Kidney epithelial cell (primary cell): ENCODE measurements at regions not wholly inside any gene's neighbourhood (a gene's known extent, or its start where the extent isn't known, plus 50 kb on each side); places are given as distances from the start of the nearest gene placed in this dataset.

Experiments
- DNase-seq: peaks from one replicate; pipeline ENCODE4 v3.0.0-alpha.2; 2010; ENCODE audit warnings: low read depth
- H3K27me3 ChIP-seq: 2 replicates; pipeline ENCODE4 v1.6.0; 2011; ENCODE audit warnings: low read length; ENCODE audit not compliant: control insufficient read depth, insufficient read depth
- H3K36me3 ChIP-seq: 2 replicates; pipeline ENCODE4 v1.5.1; 2011; ENCODE audit warnings: low read length; ENCODE audit not compliant: control insufficient read depth, insufficient read depth
- H3K4me3 ChIP-seq: 2 replicates; pipeline ENCODE4 v1.5.1; 2011; ENCODE audit warnings: low read depth, mild to moderate bottlenecking, control low read depth, low read length
- TF ChIP-seq, protein P1 (sequence below): IDR thresholded peaks from 2 replicates; pipeline ENCODE4 v1.5.1; 2011; ENCODE audit warnings: mild to moderate bottlenecking, moderate library complexity, low read length, control low read depth, inconsistent platforms; ENCODE audit not compliant: insufficient read depth, poor library complexity, severe bottlenecking

DNA sequence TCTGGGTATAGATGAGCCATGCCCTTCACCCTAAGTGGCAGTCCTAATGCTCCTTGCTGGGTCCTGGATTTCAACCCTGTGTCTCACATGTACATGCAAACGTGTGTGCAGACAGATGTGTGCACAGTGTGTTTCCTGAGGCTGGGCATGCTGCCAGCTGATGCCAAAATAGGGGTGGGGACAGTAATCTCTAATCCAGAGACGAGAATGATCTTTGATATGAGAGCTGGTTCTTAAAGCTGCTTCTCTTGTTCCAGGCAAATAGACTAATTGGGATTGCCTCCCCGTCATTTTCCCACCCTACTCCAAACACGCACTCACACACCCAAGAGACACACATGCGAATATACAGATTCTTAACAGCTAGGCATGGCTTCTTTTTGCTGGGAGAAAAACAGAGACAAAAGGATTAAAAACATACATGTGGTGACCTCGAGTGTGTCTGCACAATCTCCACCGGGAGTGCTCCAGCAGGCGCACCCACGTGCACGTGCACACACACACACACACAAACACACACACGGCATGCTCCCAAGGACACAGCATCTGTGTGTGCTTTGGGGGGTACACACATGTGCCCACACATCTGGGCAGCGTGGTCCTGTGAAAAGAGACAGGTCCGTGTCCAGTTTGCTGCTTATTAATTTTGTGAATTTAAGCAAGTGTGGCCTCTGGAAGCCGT, 102.1 kb upstream of the ZBTB40 start:
- TF ChIP-seq, protein P1, sequence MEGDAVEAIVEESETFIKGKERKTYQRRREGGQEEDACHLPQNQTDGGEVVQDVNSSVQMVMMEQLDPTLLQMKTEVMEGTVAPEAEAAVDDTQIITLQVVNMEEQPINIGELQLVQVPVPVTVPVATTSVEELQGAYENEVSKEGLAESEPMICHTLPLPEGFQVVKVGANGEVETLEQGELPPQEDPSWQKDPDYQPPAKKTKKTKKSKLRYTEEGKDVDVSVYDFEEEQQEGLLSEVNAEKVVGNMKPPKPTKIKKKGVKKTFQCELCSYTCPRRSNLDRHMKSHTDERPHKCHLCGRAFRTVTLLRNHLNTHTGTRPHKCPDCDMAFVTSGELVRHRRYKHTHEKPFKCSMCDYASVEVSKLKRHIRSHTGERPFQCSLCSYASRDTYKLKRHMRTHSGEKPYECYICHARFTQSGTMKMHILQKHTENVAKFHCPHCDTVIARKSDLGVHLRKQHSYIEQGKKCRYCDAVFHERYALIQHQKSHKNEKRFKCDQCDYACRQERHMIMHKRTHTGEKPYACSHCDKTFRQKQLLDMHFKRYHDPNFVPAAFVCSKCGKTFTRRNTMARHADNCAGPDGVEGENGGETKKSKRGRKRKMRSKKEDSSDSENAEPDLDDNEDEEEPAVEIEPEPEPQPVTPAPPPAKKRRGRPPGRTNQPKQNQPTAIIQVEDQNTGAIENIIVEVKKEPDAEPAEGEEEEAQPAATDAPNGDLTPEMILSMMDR = no peak
- DNase-seq = no peak
- Histone ChIP-seq H3K36me3 (no peaks in the 10 kb centered on the region), H3K4me3 (no peak overlapping the region), H3K27me3 (peaks cover 43% of the 10 kb centered on the region)

DNA sequence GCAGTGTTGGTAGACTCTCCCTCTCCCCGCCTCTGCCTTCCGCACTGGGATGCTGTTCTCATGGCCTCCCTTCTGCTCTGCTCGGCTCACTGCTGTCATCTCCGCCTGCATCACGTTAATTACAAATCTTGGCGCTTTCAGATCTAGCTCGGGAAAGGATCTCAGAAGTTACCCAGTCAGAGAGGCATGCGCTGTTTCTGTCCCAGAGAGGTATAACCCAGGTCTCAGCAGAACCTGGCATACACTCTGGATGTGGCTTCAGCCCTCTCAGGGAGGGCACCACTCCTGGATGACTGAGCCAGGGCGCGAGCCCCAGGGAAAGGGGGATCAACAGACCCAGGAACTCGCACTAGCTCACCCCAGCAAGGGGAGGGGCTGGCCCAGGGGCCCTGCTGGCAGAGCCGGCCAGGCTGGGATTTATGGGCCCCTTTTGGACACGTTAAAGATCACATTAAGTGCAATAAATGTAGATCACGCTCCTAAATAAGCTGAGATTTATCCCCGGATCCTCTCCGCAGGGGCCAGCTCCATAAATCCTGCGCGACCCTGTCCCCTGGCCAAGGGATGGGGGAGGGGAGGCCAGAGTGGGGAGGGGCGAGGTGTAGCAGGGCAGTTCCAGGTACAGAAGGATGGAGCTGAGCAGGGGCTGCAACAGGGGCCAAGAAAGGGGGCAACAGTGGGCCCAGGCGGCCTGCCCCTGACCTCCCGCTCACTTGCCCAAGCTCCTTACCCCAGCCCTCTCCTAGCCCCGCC, 101.3 kb upstream of the ZBTB40 start:
- DNase-seq = no peak
- TF ChIP-seq, protein P1 = no peak
- Histone ChIP-seq H3K4me3 (no peak overlapping the region), H3K36me3 (no peaks in the 10 kb centered on the region), H3K27me3 (peaks cover 38% of the 10 kb centered on the region)

DNA sequence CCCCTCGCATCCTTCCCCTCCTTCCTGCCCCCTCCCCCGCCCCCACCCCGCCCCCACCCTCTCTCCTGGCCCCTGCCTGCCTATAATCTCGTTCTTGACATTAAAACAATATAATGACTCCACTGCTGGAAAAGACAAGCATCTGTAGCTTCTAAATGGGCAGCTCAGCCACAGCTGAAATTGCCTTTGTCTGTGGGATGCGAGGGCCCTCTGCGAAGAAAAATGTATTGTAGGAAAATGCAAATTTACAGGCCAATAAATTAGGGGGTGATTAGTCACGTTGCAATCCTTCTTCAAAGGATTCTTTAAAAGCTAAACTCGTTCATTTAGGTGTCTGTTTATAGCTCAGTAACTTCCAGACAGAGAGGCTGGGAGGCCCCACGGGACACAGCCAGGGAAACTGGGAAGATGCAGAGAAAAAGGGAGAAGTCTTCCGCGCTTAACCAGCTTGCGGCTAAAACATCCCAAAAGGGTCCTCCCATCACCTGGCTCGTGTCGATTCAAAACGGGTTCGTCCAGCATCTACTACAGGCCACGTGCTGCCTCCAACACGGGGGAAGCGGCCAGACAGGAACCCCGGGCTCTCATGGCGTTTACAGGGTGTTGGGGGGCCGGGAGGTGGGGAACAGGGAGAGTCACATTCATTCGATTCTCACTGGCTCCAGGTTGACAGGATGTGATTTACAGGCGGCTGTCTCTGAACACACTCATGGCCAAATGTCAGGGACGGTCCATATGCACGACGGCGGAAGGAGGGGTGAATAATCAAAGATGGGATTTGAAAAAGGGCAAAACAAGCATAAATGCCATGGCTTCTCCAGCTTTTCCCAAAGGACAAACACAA, 100.5 kb upstream of the ZBTB40 start:
- Histone ChIP-seq H3K4me3 (no peak overlapping the region), H3K36me3 (no peaks in the 10 kb centered on the region), H3K27me3 (peaks cover 36% of the 10 kb centered on the region)
- TF ChIP-seq, protein P1 = no peak
- DNase-seq = no peak

DNA sequence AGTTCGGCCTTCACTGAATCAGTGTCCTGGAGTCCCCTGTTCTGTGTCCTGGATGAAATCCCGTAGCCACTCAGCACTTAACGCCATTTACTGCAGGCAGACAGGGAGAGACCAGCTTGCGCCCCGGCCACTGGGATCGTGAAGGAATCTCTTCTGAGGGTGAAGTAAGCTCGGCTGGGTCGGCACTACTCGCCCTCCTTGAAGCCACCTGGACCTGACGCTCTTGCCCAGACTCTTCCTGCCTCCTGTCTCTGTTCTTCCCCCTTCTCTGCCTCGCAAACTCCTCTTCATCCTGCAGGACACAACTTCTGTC, 99.9 kb upstream of the ZBTB40 start:
- H3K36me3 ChIP-seq = no peaks in the 10 kb centered on the region
- TF ChIP-seq, protein P1 = no peak
- DNase-seq = no peak
- no peak overlapping the region for H3K4me3 ChIP-seq
- H3K27me3 ChIP-seq = peaks cover 34% of the 10 kb centered on the region

DNA sequence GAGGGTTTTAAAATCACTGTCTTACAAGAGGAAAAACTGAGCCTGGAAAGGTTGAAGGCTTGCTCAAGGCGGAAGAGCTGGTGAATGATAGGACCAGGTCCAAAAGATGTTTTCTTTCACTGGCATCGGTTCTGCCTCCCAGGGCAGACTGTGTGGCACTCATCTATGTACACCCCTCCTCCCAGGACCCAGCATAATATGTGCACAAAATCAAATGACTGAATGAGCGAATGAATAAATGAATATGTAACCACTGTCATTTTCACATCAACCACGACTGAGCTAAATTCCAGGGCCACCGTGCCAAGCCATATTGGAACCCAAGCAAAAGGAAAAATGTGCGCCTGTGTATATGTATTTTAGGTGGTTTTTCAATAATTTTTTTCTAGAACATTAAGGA, 99.3 kb upstream of the ZBTB40 start:
- no peaks in the 10 kb centered on the region for H3K36me3 ChIP-seq

More for the DNA sequence above, 99.3 kb upstream of the ZBTB40 start:
- Histone ChIP-seq H3K27me3 (peaks cover 34% of the 10 kb centered on the region), H3K4me3 (no peak overlapping the region)
- TF ChIP-seq, protein P1 = no peak
- no peak for DNase-seq
